ENCODE measurements at regions not wholly inside any gene's neighbourhood (a gene's known extent, or its start where the extent isn't known, plus 50 kb on each side); places are given as distances from the start of the nearest gene placed in this dataset.

DNA sequence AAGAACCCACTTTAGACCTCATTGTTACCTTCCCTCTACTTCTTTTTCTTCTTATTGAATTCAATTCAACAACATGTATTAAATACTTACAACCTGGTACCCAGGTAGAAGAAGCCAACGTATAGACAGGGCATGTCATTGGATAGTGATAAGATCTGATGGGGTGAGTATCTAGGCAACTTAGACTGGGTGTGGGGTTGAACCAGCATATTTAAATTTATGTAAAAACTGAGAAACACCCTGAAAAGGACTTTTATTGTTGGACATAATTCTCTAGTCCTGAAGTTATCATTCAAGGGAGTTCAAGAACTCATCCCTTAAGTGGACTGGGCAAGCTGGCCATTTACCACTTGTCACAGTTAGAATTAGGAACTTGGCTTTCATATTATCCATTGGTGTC is 139.2 kb downstream of the ZIC5 start:
- TF ChIP-seq POLR2AphosphoS5 (IDR thresholded peaks at IDR 0.05; ENCODE audit: borderline replicate concordance, low read depth, low read length): no peak
- no peak for TF ChIP-seq EZH2 (IDR thresholded peaks at IDR 0.05)

All from SK-N-MC (cell line).